Activated T-cell treated with anti-CD3 and anti-CD28 coated beads for 1 hour (primary cell): ENCODE measurements at regions not wholly inside any gene's neighbourhood (a gene's known extent, or its start where the extent isn't known, plus 50 kb on each side); places are given as distances from the start of the nearest gene placed in this dataset.
A peak's percentile ranks its signal among the peaks of the same experiment; 100 is the strongest.
"Not testable (repeated sequence)": the region's sequence is repeated elsewhere in the genome, so short reads cannot be mapped to it uniquely, and the experiment has no call there.

Source experiments
- DNase-seq: peaks from one replicate; pipeline ENCODE4 v3.0.0-alpha.2; 2020; ENCODE audit warnings: low read depth

GRCh38 chr2:168300460-168300859 lies 53.1 kb upstream of the STK39 start:
- DNase-seq: no peak

GRCh38 chr2:168304024-168304681 lies 56.8 kb upstream of the STK39 start:
- DNase-seq: no peak

- DNase-seq: no peak
Observed at GRCh38 chr2:168307379-168307778, 60.0 kb upstream of the STK39 start.

DNA sequence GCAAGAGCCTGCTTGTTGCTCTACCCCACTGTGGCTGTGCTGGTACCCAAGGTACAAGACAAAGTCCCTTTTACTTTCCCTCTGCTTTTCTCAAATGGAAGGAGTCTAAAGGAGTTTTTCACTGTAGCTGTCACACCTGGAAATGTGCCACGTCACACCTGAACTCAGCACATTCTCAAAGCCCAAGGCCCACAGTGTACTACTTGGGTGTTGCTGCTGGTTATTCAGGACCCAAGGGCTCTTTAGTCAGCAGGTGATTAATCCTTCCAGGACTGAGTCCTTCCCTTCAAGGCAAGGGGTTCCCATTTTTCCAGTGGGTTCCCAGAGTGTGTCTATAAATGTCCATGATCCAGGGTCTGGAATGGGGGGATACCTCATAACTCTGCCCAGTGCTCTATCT lies 63.2 kb upstream of the STK39 start:
- no peak for DNase-seq

GRCh38 chr2:168311261-168311910 lies 64.0 kb upstream of the STK39 start:
- DNase-seq: no peak

DNA sequence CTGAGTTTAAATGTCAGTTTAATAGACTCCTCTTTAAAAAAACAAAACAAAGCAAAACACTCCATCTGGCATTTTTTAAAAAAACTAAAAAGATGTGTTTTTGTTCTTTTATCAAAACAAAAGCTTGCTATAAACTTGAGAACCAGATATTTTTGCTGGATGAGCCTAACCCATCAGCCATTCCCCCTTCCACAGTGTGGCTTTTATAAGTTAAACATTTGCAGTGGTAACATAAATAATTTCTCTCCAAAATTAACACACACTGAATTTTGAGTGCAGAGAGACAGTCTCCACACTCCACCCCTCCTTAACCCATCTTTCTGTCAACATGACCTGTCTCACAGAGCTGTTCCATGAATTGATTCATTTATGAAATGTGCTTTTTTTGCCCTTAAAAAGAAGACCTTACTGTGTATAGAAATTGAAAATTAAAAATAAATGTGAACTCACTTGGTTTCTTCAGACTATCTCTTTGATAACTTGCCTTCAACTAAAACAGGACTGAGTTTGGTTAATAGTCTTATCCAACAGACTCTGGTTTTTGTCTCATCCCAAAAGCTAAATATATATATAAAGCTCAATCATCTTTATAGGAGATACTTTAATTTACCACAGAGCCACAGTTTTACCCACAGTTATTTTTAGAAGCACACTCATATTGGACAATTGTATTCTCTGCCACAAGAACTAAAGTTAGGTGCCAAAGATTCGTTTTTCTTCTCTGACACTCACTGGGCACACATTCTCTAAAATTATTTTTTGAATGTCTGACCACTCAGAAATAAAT lies 64.8 kb upstream of the STK39 start:
- DNase-seq: no peak

DNA sequence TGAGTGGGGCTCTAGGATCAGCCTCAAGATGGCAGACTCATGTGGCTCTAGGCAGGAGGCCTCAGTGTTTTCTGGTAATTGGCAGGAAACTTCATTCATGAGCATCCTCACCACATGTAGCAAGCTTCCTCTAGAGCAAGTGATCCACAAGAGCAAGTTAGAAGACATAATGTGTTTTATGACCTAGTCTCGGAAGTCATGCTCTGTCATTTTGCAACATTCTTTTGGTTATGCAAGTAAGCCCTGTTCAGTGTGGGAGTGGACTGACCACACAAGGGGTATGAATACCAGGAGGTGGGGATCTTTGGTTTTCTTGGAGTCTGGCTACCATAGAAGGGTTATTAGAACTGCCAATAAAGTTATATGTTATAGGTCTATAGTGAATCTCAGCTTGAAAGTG lies 66.8 kb upstream of the STK39 start:
- no peak for DNase-seq

GRCh38 chr2:168315331-168316072 lies 68.1 kb upstream of the STK39 start:
- DNase-seq: no peak

DNA sequence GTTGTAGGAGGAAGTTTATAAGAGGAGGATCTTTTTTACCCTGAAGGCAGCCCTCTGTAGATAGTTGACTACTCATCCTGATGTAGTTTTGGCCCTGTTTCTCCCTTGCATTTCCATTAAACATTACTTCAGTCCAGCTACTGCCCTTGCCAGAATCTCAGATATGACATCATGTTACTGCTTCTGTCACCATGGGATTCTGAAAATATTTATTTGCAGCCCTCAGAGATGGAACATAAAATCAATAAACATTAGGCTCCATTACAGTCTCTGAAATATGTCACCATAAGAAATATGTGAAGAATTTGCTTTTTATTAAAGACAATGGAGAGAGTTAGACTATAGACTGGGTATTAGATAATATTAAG lies 68.7 kb upstream of the STK39 start:
- DNase-seq: no peak

DNA sequence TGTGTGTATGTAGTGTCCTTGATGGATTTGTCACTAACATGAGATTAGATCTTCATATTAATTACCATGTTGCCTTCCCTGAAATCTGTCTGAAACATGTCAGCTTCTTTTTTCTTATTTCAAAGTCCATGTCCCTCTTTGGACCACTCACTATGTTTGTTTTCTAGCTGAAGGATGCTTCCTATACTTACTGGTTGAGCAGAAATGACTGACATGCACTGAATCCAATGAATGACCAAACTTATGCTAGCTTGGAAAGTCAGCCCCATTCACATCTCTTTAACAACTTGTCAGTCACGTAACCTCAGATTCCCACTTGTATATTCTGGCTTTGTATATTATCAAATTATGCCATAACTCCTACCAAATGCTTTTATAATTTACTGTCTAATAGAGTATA lies 69.9 kb upstream of the STK39 start:
- no peak for DNase-seq

GRCh38 chr2:168320267-168320666 lies 72.9 kb upstream of the STK39 start:
- no peak for DNase-seq

- no peak for DNase-seq
Observed at GRCh38 chr2:168322325-168323007, 75.1 kb upstream of the STK39 start.

DNA sequence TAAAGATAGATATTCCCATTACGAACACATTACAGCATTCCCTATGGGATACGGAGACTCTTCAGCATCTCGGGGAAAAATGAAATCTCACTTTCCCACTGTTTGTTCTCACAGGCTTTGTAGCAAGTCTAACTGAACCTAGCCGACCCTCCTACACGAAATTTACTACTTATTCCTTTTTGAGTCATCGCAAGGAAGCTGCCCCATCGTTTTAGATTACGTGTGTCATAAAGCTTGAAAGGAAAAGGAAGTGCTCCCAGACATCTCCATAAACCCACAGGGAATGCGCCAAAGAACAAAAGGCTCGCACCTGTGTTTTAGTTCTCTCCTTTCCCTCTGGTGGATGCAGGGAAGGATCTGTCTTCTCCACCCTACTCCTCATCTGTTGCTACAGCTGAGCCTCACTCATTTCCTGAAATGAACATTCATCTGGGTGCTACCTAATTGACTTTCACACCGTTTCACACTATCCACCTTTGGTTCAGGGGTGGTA lies 76.2 kb upstream of the STK39 start:
- no peak for DNase-seq

GRCh38 chr2:168326572-168326971 lies 79.2 kb upstream of the STK39 start:
- no peak for DNase-seq

GRCh38 chr2:168327328-168327727 lies 79.9 kb upstream of the STK39 start:
- DNase-seq: no peak

GRCh38 chr2:168328421-168328820 lies 81.0 kb upstream of the STK39 start:
- DNase-seq: no peak

DNA sequence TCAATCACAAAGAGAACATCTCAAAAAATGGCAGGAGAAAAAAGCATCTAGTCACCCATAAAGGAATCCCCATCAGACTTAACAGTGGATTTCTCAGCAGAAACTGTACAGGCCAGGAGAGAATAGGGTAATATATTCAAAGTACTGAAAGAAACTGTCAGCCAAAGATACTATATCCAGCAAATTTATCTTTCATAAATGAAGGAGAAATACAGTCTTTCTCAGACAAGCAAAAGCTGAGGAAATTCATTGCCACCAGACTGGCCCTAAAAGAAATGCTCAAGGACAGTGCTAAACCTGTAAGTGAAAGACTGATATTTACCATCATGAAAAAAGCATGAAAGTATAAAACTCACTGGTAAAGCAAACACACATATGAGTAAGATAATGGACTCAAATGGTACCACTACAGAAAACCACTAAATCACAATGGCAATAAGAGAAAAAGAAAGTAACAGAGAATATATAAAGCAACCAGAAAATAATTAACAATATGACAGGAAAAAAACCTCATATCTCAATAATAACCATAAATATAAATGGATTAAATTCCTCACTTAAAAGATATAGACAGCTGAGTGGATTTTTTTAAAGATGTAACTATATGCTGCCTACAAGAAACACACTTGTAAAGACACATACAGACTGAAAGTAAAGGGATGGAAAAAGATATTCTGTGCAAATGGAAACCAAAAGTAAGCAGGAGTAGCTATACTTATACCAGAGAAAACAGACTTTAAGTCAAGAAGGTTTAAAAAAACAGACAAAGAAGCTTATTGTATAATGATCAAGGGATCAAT lies 83.4 kb upstream of the STK39 start:
- DNase-seq: no peak

DNA sequence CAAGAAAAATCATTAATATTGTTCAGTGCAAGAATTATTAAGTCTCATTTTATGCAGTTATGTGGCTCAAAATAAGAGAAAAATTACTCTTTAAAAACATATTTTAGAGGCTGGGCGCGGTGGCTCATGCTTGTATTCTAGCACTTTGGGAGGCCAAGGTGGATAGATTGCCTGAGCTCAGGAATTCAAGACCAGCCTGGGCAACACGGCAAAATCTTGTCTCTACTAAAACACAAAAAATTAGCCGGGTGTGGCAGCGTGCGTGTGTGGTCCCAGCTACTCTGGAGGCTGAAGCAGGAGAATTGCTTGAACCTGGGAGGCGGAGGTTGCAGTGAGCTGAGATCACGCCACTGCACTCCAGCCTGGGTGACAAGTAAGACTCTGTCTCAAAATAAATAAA lies 87.9 kb upstream of the STK39 start:
- DNase-seq: not testable (repeated sequence)

DNA sequence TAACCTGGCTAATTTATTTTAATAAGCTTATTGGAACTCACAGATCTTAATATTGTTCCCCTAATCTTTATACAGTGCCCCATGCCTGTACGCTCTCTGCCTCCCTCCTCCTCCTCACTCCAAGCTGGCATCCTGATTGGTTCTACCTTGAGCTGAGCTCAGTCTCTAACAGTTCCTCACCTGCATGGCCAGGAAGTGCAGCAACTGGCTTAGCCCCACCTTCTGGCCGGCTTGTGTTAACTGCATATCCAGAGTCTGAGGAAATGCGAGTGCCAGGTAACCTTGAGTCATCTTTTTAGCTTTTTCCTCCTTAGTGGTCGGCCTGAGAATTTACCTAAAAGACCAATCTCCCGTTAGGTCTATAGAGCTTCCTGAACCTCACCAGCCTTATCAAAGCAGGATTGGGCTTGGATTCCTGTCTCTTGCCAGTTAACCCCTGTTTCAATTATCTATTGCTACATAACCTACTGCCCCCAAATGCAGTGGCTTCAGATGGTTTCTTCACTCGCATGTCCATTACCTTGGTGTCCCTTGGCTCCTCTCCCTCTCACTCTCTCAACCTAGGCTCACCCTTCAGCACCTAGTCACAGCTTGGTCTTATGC lies 89.5 kb upstream of the STK39 start:
- DNase-seq: peak; percentile 30

- no peak for DNase-seq
Observed at GRCh38 chr2:168338292-168338691, 90.9 kb upstream of the STK39 start.
